Peyer's patch (tissue), 4 donors: ENCODE measurements at regions not wholly inside any gene's neighbourhood (a gene's known extent, or its start where the extent isn't known, plus 50 kb on each side); places are given as distances from the start of the nearest gene placed in this dataset.

Source experiments
- POLR2A ChIP-seq, 2 donors: fragments of 450-650 bp; IDR thresholded peaks; one replicate each; pipeline ENCODE4 v1.5.1; 2017; ENCODE audit warnings: antibody characterized with exemption in 2 of 2, mild to moderate bottlenecking in 2 of 2, moderate library complexity in 2 of 2
- TF ChIP-seq, protein P1 (sequence below), 6 experiments: fragments of 450-650 bp in 4 of 6; fragments of 200-600 bp in 2 of 6; sonication (generic) in 1 of 6; IDR thresholded peaks; one replicate each; pipeline ENCODE4 v1.5.1; 2017 to 2019; ENCODE audit warnings: antibody characterized with exemption in 6 of 6, mild to moderate bottlenecking in 3 of 6, moderate library complexity in 1 of 6

DNA sequence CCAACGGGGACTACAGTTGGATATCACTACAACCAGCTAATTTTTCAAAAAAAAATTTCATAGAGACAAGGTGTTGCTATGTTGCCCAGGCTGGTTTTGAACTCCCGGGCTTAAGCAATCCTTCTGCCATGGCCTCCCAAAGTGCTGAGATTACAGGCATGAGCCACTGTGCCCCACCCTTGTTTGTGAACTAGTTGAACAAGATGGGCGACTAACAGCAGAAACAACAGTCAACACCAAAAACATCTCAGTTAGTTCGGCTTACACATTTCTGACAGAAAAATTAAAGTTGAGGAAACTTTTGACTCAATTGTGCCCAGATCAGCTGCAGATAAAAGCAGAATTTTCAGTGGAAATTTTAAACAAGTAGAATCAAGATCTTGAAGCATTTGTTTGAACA lies 470.1 kb downstream of the TLE4 start:
- TF ChIP-seq, protein P1, sequence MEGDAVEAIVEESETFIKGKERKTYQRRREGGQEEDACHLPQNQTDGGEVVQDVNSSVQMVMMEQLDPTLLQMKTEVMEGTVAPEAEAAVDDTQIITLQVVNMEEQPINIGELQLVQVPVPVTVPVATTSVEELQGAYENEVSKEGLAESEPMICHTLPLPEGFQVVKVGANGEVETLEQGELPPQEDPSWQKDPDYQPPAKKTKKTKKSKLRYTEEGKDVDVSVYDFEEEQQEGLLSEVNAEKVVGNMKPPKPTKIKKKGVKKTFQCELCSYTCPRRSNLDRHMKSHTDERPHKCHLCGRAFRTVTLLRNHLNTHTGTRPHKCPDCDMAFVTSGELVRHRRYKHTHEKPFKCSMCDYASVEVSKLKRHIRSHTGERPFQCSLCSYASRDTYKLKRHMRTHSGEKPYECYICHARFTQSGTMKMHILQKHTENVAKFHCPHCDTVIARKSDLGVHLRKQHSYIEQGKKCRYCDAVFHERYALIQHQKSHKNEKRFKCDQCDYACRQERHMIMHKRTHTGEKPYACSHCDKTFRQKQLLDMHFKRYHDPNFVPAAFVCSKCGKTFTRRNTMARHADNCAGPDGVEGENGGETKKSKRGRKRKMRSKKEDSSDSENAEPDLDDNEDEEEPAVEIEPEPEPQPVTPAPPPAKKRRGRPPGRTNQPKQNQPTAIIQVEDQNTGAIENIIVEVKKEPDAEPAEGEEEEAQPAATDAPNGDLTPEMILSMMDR (IDR thresholded peaks at IDR 0.05) = no peak
- TF ChIP-seq POLR2A (IDR thresholded peaks at IDR 0.05) = no peak
